HepG2 (cell line): ENCODE measurements at regions not wholly inside any gene's neighbourhood (a gene's known extent, or its start where the extent isn't known, plus 50 kb on each side); places are given as distances from the start of the nearest gene placed in this dataset.

Source experiments
- ADNP ChIP-seq: sonication (generic); formaldehyde crosslinking; IDR thresholded peaks from 2 replicates; pipeline ENCODE4 v1.4.0; 2020; ENCODE audit warnings: missing genetic modification reagents
- ATF3 ChIP-seq: sonication (generic); formaldehyde crosslinking; IDR thresholded peaks from 2 replicates; pipeline ENCODE4 v1.4.0; 2020; ENCODE audit warnings: missing genetic modification reagents
- FOXJ3 ChIP-seq: sonication (generic); formaldehyde crosslinking; IDR thresholded peaks from 2 replicates; pipeline ENCODE4 v1.4.0; 2020; ENCODE audit warnings: missing genetic modification reagents, mild to moderate bottlenecking, borderline replicate concordance
- KLF15 ChIP-seq: sonication (generic); formaldehyde crosslinking; IDR thresholded peaks from 2 replicates; pipeline ENCODE4 v1.8.1; 2023; ENCODE audit warnings: borderline replicate concordance, mild to moderate bottlenecking, inconsistent platforms, missing genetic modification reagents, mixed read lengths
- ONECUT2 ChIP-seq: sonication (generic); formaldehyde crosslinking; IDR thresholded peaks from 2 replicates; pipeline ENCODE4 v1.4.0; 2020; ENCODE audit warnings: missing genetic modification reagents
- PAXIP1 ChIP-seq: sonication (generic); formaldehyde crosslinking; conservative IDR thresholded peaks from 2 replicates; pipeline ENCODE4 v1.4.0; 2020; ENCODE audit warnings: mild to moderate bottlenecking, missing genetic modification reagents, moderate library complexity
- PHF21A ChIP-seq: sonication (generic); formaldehyde crosslinking; IDR thresholded peaks from 2 replicates; pipeline ENCODE4 v1.5.0; 2020; ENCODE audit warnings: mild to moderate bottlenecking, missing genetic modification reagents
- ZMYM2 ChIP-seq: sonication (generic); formaldehyde crosslinking; IDR thresholded peaks from 2 replicates; pipeline ENCODE4 v1.8.0; 2022; ENCODE audit warnings: mild to moderate bottlenecking, missing genetic modification reagents
- ZNF503 ChIP-seq: sonication (generic); formaldehyde crosslinking; IDR thresholded peaks from 2 replicates; pipeline ENCODE4 v1.4.0; 2020; ENCODE audit warnings: missing genetic modification reagents
- TF ChIP-seq, protein P1 (sequence below): sonication (generic); formaldehyde crosslinking; IDR thresholded peaks from 2 replicates; pipeline ENCODE4 v1.4.0; 2020; ENCODE audit warnings: mild to moderate bottlenecking, missing genetic modification reagents, borderline replicate concordance
- TF ChIP-seq, protein P2 (sequence below): sonication (generic); formaldehyde crosslinking; IDR thresholded peaks from 2 replicates; pipeline ENCODE4 v1.5.1; 2020; ENCODE audit warnings: mild to moderate bottlenecking, moderate library complexity, missing genetic modification reagents
- TF ChIP-seq, protein P3 (sequence below): IDR thresholded peaks from 2 replicates; pipeline ENCODE4 v1.6.1; 2016; ENCODE audit warnings: control low read depth
- TF ChIP-seq, protein P4 (sequence below): sonication (generic); formaldehyde crosslinking; IDR thresholded peaks from 2 replicates; pipeline ENCODE4 v1.4.0; 2020; ENCODE audit warnings: missing genetic modification reagents

- TF ChIP-seq, protein P1, sequence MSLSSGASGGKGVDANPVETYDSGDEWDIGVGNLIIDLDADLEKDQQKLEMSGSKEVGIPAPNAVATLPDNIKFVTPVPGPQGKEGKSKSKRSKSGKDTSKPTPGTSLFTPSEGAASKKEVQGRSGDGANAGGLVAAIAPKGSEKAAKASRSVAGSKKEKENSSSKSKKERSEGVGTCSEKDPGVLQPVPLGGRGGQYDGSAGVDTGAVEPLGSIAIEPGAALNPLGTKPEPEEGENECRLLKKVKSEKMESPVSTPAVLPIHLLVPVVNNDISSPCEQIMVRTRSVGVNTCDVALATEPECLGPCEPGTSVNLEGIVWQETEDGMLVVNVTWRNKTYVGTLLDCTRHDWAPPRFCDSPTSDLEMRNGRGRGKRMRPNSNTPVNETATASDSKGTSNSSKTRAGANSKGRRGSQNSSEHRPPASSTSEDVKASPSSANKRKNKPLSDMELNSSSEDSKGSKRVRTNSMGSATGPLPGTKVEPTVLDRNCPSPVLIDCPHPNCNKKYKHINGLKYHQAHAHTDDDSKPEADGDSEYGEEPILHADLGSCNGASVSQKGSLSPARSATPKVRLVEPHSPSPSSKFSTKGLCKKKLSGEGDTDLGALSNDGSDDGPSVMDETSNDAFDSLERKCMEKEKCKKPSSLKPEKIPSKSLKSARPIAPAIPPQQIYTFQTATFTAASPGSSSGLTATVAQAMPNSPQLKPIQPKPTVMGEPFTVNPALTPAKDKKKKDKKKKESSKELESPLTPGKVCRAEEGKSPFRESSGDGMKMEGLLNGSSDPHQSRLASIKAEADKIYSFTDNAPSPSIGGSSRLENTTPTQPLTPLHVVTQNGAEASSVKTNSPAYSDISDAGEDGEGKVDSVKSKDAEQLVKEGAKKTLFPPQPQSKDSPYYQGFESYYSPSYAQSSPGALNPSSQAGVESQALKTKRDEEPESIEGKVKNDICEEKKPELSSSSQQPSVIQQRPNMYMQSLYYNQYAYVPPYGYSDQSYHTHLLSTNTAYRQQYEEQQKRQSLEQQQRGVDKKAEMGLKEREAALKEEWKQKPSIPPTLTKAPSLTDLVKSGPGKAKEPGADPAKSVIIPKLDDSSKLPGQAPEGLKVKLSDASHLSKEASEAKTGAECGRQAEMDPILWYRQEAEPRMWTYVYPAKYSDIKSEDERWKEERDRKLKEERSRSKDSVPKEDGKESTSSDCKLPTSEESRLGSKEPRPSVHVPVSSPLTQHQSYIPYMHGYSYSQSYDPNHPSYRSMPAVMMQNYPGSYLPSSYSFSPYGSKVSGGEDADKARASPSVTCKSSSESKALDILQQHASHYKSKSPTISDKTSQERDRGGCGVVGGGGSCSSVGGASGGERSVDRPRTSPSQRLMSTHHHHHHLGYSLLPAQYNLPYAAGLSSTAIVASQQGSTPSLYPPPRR: peak; percentile 88
- TF ChIP-seq PAXIP1 (CRISPR knock-in tag) (peak; percentile 97), ADNP (CRISPR knock-in tag) (no peak), FOXJ3 (CRISPR knock-in tag) (peak; percentile 85; the same call in 1 of the 2 replicates), KLF15 (no peak), ZNF503 (CRISPR knock-in tag) (peak; percentile 73; the same call in 1 of the 2 replicates), PHF21A (CRISPR knock-in tag) (peak; percentile 69; the same call in 1 of the 2 replicates), ONECUT2 (CRISPR knock-in tag) (no peak), ATF3 (CRISPR knock-in tag) (peak; percentile 76), ZMYM2 (CRISPR knock-in tag) (peak; percentile 76)
- TF ChIP-seq, protein P2, sequence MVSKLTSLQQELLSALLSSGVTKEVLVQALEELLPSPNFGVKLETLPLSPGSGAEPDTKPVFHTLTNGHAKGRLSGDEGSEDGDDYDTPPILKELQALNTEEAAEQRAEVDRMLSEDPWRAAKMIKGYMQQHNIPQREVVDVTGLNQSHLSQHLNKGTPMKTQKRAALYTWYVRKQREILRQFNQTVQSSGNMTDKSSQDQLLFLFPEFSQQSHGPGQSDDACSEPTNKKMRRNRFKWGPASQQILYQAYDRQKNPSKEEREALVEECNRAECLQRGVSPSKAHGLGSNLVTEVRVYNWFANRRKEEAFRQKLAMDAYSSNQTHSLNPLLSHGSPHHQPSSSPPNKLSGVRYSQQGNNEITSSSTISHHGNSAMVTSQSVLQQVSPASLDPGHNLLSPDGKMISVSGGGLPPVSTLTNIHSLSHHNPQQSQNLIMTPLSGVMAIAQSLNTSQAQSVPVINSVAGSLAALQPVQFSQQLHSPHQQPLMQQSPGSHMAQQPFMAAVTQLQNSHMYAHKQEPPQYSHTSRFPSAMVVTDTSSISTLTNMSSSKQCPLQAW (CRISPR knock-in tag): peak; percentile 84; the same call in 1 of the 2 replicates
- TF ChIP-seq, protein P3, sequence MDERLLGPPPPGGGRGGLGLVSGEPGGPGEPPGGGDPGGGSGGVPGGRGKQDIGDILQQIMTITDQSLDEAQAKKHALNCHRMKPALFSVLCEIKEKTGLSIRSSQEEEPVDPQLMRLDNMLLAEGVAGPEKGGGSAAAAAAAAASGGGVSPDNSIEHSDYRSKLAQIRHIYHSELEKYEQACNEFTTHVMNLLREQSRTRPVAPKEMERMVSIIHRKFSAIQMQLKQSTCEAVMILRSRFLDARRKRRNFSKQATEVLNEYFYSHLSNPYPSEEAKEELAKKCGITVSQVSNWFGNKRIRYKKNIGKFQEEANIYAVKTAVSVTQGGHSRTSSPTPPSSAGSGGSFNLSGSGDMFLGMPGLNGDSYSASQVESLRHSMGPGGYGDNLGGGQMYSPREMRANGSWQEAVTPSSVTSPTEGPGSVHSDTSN (CRISPR knock-in tag): peak; percentile 45; the same call in 1 of the 2 replicates
- TF ChIP-seq, protein P4, sequence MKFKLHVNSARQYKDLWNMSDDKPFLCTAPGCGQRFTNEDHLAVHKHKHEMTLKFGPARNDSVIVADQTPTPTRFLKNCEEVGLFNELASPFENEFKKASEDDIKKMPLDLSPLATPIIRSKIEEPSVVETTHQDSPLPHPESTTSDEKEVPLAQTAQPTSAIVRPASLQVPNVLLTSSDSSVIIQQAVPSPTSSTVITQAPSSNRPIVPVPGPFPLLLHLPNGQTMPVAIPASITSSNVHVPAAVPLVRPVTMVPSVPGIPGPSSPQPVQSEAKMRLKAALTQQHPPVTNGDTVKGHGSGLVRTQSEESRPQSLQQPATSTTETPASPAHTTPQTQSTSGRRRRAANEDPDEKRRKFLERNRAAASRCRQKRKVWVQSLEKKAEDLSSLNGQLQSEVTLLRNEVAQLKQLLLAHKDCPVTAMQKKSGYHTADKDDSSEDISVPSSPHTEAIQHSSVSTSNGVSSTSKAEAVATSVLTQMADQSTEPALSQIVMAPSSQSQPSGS (CRISPR knock-in tag): peak; percentile 88
Measured at GRCh38 chr6:63509652-63510352, 62.5 kb upstream of the LOC128125822 start (continued).
